ENCODE measurements at regions not wholly inside any gene's neighbourhood (a gene's known extent, or its start where the extent isn't known, plus 50 kb on each side); places are given as distances from the start of the nearest gene placed in this dataset.

GRCh38 chr1:208332036-208332773 lies 88.0 kb upstream of the PLXNA2 start:
- no peak for TF ChIP-seq CTCF (IDR thresholded peaks at IDR 0.05)
- TF ChIP-seq POLR2A (IDR thresholded peaks at IDR 0.05) = no peak

Data from lower leg skin (tissue), 3 donors.